C4-2B (cell line): ENCODE measurements at regions not wholly inside any gene's neighbourhood (a gene's known extent, or its start where the extent isn't known, plus 50 kb on each side); places are given as distances from the start of the nearest gene placed in this dataset.

Source experiments
- ZFX ChIP-seq: fragments of 450-650 bp; IDR thresholded peaks from 2 replicates; pipeline ENCODE4 v1.6.1; 2017
- TF ChIP-seq, protein P1 (sequence below): fragments of 450-650 bp; conservative IDR thresholded peaks from 2 replicates; pipeline ENCODE4 v1.5.1; 2017; ENCODE audit warnings: mild to moderate bottlenecking

DNA sequence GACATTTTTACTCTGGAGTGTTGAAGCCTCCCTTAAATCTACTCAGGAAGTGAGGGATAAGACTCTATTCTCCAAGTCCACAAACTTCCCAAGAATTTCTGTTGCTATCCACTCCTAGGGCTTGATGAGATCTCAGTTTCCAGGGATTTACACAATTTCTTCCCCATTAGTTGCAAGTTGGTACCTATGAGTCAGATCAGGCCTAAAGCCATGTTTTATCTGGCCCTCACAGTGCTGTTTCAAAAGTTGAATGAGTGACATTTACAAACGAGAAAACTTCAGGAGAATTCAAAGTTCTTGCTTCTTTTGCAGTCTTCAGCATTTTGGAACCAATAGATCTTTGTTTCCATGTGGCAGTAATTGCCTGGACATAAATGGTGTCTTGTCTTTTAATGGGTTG lies 156.4 kb upstream of the SYT10 start:
- TF ChIP-seq, protein P1, sequence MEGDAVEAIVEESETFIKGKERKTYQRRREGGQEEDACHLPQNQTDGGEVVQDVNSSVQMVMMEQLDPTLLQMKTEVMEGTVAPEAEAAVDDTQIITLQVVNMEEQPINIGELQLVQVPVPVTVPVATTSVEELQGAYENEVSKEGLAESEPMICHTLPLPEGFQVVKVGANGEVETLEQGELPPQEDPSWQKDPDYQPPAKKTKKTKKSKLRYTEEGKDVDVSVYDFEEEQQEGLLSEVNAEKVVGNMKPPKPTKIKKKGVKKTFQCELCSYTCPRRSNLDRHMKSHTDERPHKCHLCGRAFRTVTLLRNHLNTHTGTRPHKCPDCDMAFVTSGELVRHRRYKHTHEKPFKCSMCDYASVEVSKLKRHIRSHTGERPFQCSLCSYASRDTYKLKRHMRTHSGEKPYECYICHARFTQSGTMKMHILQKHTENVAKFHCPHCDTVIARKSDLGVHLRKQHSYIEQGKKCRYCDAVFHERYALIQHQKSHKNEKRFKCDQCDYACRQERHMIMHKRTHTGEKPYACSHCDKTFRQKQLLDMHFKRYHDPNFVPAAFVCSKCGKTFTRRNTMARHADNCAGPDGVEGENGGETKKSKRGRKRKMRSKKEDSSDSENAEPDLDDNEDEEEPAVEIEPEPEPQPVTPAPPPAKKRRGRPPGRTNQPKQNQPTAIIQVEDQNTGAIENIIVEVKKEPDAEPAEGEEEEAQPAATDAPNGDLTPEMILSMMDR, result no peak
- no peak for TF ChIP-seq ZFX
